ENCODE measurements at regions not wholly inside any gene's neighbourhood (a gene's known extent, or its start where the extent isn't known, plus 50 kb on each side); places are given as distances from the start of the nearest gene placed in this dataset.

- no peak overlapping the region for H2BK5ac ChIP-seq (ENCODE audit: low read depth, low read length, poor library complexity, severe bottlenecking)
- ChIA-PET POLR2A (ENCODE audit: unreplicated experiment) (no interaction called here), CTCF (interaction anchor here (0.6 kb wide), 1 partner anchor 106 kb away, joined by 4 read pairs; no protein-coding TSS in a partner anchor)
- DNase-seq (no peak), ATAC-seq (ENCODE audit: low read depth) (no peak)
- no peak overlapping the region for H4K91ac ChIP-seq (ENCODE audit: insufficient read depth, low read depth, low read length)
- H2BK15ac ChIP-seq (ENCODE audit: low read depth, low read length): no peak overlapping the region
- no peak overlapping the region for H3K14ac ChIP-seq (replicated peaks; ENCODE audit: low read depth, low read length)
- no peaks in the 10 kb centered on the region for H4K20me1 ChIP-seq (ENCODE audit: insufficient read depth, low read length)
- intact Hi-C loops (cut with micrococcal nuclease) (no loop called here), dilution Hi-C loops (cut with HindIII; ENCODE audit: low sequenced_read_pairs, unreplicated experiment) (no loop called here), in situ Hi-C loops (cut with MboI; ENCODE audit: low sequenced_read_pairs) (no loop called here)
- H4K8ac ChIP-seq (ENCODE audit: low read depth in 2 of 2, low read length in 2 of 2): no peak overlapping the region
- no peak overlapping the region for H3K9ac ChIP-seq (ENCODE audit: low read depth, low read length)
- H3K9me3 ChIP-seq (ENCODE audit: control insufficient read depth, insufficient read depth, low read length): peaks cover 3% of the 10 kb centered on the region; the same call in 1 of the 2 replicates
- TF ChIP-seq RFX5 (IDR thresholded peaks at IDR 0.05; ENCODE audit: low read depth, low read length) (no peak), MAZ (IDR thresholded peaks at IDR 0.05; ENCODE audit: borderline replicate concordance, low read depth, low read length) (no peak), SMC3 (IDR thresholded peaks at IDR 0.05; ENCODE audit: low read depth, low read length) (no peak), RAD21 (IDR thresholded peaks at IDR 0.05; ENCODE audit: low read length) (no peak), NFE2L2 (IDR thresholded peaks at IDR 0.05; ENCODE audit: low read depth, low read length) (no peak), CHD1 (IDR thresholded peaks at IDR 0.05; ENCODE audit: low read depth, low read length) (no peak), POLR2A (IDR thresholded peaks at IDR 0.05; ENCODE audit: low read depth, low read length) (no peak), BHLHE40 (IDR thresholded peaks at IDR 0.05; ENCODE audit: low read depth, low read length) (no peak), MXI1 (IDR thresholded peaks at IDR 0.05; ENCODE audit: borderline replicate concordance, low read depth, low read length) (no peak), MAFK (IDR thresholded peaks at IDR 0.05; ENCODE audit: low read depth, low read length) (no peak), ELK1 (IDR thresholded peaks at IDR 0.05; ENCODE audit: borderline replicate concordance, low read depth, low read length) (no peak), USF2 (IDR thresholded peaks at IDR 0.05; ENCODE audit: low read depth, low read length) (no peak), CTCF (conservative IDR thresholded peaks at IDR 0.05; ENCODE audit: low read depth, low read length) (no peak), FOS (IDR thresholded peaks at IDR 0.05; ENCODE audit: low read depth, low read length) (no peak), RCOR1 (IDR thresholded peaks at IDR 0.05; ENCODE audit: insufficient replicate concordance, low read length) (no peak), CEBPB (IDR thresholded peaks at IDR 0.05; ENCODE audit: low read depth, low read length) (no peak)
- no peak overlapping the region for H2AK5ac ChIP-seq (ENCODE audit: low read depth, low read length)
- no peak overlapping the region for H3K23ac ChIP-seq (ENCODE audit: low read depth, low read length)
- H3K4me2 ChIP-seq (ENCODE audit: low read depth, low read length): no peak overlapping the region
- H4K5ac ChIP-seq (ENCODE audit: low read depth, low read length): no peak overlapping the region
- no peak overlapping the region for H3K4ac ChIP-seq (ENCODE audit: low read depth, low read length)
- no peaks in the 10 kb centered on the region for H3K27me3 ChIP-seq (ENCODE audit: control insufficient read depth, insufficient read depth, low read length)
- H2AK9ac ChIP-seq (replicated peaks; ENCODE audit: low read depth, low read length, poor library complexity): no peak overlapping the region
- no peak overlapping the region for H3K56ac ChIP-seq (ENCODE audit: extremely low read depth, insufficient read depth, low read length)
- H3K79me1 ChIP-seq (ENCODE audit: low read depth in 1 of 2, low read length in 2 of 2): no peaks in the 10 kb centered on the region
- H2AFZ ChIP-seq (replicated peaks; ENCODE audit: low read length, poor library complexity): no peak overlapping the region
- H3K4me1 ChIP-seq (ENCODE audit: control insufficient read depth, insufficient read depth, low read length): no peaks in the 10 kb centered on the region
- WGBS, 2 experiments (ENCODE audit: extremely low coverage in 2 of 2, insufficient read length in 1 of 2): 19% methylated on average over 2 of the region's 4 CpGs; no CpG with 5 or more reads in 1 of the 2 experiments
- no peak overlapping the region for H2BK20ac ChIP-seq (ENCODE audit: low read depth, low read length)
- H2BK120ac ChIP-seq (ENCODE audit: low read depth, low read length): no peak overlapping the region
- no peak overlapping the region for H3K27ac ChIP-seq (ENCODE audit: insufficient read depth, low read length)
- no peak overlapping the region for H3K18ac ChIP-seq (ENCODE audit: low read depth, low read length)
- H3K9me1 ChIP-seq (ENCODE audit: insufficient read depth, low read length): no peaks in the 10 kb centered on the region
- H3K36me3 ChIP-seq (ENCODE audit: control insufficient read depth, insufficient read depth, low read length): no peaks in the 10 kb centered on the region
- BruUV-seq (replicated peaks): no TSS peak
- H3K4me3 ChIP-seq (ENCODE audit: insufficient read depth, low read depth, low read length): no peak overlapping the region
Observed at GRCh38 chr3:87798567-87798947, 260.2 kb downstream of the CGGBP1 start.

All from IMR-90 (cell line).